ENCODE measurements at regions not wholly inside any gene's neighbourhood (a gene's known extent, or its start where the extent isn't known, plus 50 kb on each side); places are given as distances from the start of the nearest gene placed in this dataset.

DNA sequence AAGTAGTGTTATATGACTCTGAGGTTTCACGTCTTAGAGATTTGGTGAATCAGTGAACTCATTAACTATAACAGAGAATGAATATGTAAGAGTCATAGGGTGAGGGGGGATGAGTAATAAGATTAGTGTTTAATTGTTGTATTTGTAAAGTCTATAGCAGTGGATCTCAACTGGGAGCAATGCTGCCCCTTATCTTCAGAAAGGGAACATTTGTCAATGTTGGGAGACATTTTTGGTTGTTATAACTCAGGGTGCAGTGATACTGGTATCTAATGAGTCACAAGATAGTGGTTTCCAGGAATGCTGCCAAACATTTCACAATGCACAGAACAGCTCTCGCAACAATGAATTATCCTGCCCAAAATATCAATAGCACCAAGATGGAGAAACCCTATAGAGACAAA lies 1193.7 kb downstream of the GALC start:
- no peak overlapping the region for H3K27ac ChIP-seq (ENCODE audit: low read depth, low read length)
- H3K27me3 ChIP-seq (ENCODE audit: control insufficient read depth in 5 of 5, insufficient read depth in 4 of 5, low read length in 5 of 5), result no peaks in the 10 kb centered on the region
- H3K4me3 ChIP-seq (ENCODE audit: low read depth in 1 of 5, low read length in 5 of 5), result no peak overlapping the region
- no peaks in the 10 kb centered on the region for H3K9me3 ChIP-seq (ENCODE audit: control insufficient read depth in 5 of 5, low read length in 5 of 5)
- no peak overlapping the region for H3K9ac ChIP-seq (ENCODE audit: low read length in 5 of 5)
- H3K36me3 ChIP-seq (ENCODE audit: control insufficient read depth in 5 of 5, insufficient read depth in 5 of 5, low read length in 5 of 5), result no peaks in the 10 kb centered on the region
- peaks cover 0 to 6% (median 0%) of the 10 kb centered on the region in 5 donors for H3K4me1 ChIP-seq (ENCODE audit: control insufficient read depth in 5 of 5, insufficient read depth in 5 of 5, low read length in 5 of 5)

- H3K4me3 ChIP-seq (ENCODE audit: low read depth in 1 of 5, low read length in 5 of 5), result no peak overlapping the region
- H3K27me3 ChIP-seq (ENCODE audit: control insufficient read depth in 5 of 5, insufficient read depth in 4 of 5, low read length in 5 of 5), result no peaks in the 10 kb centered on the region
- peaks cover 0 to 6% (median 0%) of the 10 kb centered on the region in 5 donors for H3K4me1 ChIP-seq (ENCODE audit: control insufficient read depth in 5 of 5, insufficient read depth in 5 of 5, low read length in 5 of 5)
- H3K27ac ChIP-seq (ENCODE audit: low read depth, low read length), result no peak overlapping the region
- no peaks in the 10 kb centered on the region for H3K9me3 ChIP-seq (ENCODE audit: control insufficient read depth in 5 of 5, low read length in 5 of 5)
- H3K36me3 ChIP-seq (ENCODE audit: control insufficient read depth in 5 of 5, insufficient read depth in 5 of 5, low read length in 5 of 5), result no peaks in the 10 kb centered on the region
- no peak overlapping the region for H3K9ac ChIP-seq (ENCODE audit: low read length in 5 of 5)
Measured at GRCh38 chr14:86798330-86798729, 1194.7 kb downstream of the GALC start.

GRCh38 chr14:86797075-86797351 lies 1196.0 kb downstream of the GALC start:
- Histone ChIP-seq H3K4me3 (ENCODE audit: low read depth in 1 of 5, low read length in 5 of 5) (no peak overlapping the region), H3K36me3 (ENCODE audit: control insufficient read depth in 5 of 5, insufficient read depth in 5 of 5, low read length in 5 of 5) (no peaks in the 10 kb centered on the region), H3K27me3 (ENCODE audit: control insufficient read depth in 5 of 5, insufficient read depth in 4 of 5, low read length in 5 of 5) (no peaks in the 10 kb centered on the region), H3K4me1 (ENCODE audit: control insufficient read depth in 5 of 5, insufficient read depth in 5 of 5, low read length in 5 of 5) (peaks cover 0 to 6% (median 0%) of the 10 kb centered on the region in 5 donors), H3K27ac (ENCODE audit: low read depth, low read length) (no peak overlapping the region), H3K9ac (ENCODE audit: low read length in 5 of 5) (no peak overlapping the region), H3K9me3 (ENCODE audit: control insufficient read depth in 5 of 5, low read length in 5 of 5) (no peaks in the 10 kb centered on the region)

- no peaks in the 10 kb centered on the region for H3K27me3 ChIP-seq (ENCODE audit: control insufficient read depth in 5 of 5, insufficient read depth in 4 of 5, low read length in 5 of 5)
- H3K9me3 ChIP-seq (ENCODE audit: control insufficient read depth in 5 of 5, low read length in 5 of 5), result no peaks in the 10 kb centered on the region
- no peak overlapping the region for H3K27ac ChIP-seq (ENCODE audit: low read depth, low read length)
- no peaks in the 10 kb centered on the region for H3K36me3 ChIP-seq (ENCODE audit: control insufficient read depth in 5 of 5, insufficient read depth in 5 of 5, low read length in 5 of 5)
- no peak overlapping the region for H3K9ac ChIP-seq (ENCODE audit: low read length in 5 of 5)
- no peak overlapping the region for H3K4me3 ChIP-seq (ENCODE audit: low read depth in 1 of 5, low read length in 5 of 5)
- peaks cover 0 to 6% (median 0%) of the 10 kb centered on the region in 5 donors for H3K4me1 ChIP-seq (ENCODE audit: control insufficient read depth in 5 of 5, insufficient read depth in 5 of 5, low read length in 5 of 5)
Measured at GRCh38 chr14:86796221-86797074, 1196.5 kb downstream of the GALC start.

- Histone ChIP-seq H3K9ac (ENCODE audit: low read length in 5 of 5) (no peak overlapping the region), H3K4me1 (ENCODE audit: control insufficient read depth in 5 of 5, insufficient read depth in 5 of 5, low read length in 5 of 5) (peaks cover 0 to 5% (median 0%) of the 10 kb centered on the region in 5 donors), H3K9me3 (ENCODE audit: control insufficient read depth in 5 of 5, low read length in 5 of 5) (no peaks in the 10 kb centered on the region)
Measured at GRCh38 chr14:86794689-86795088, 1198.3 kb downstream of the GALC start.

GRCh38 chr14:86790408-86791364 lies 1202.3 kb downstream of the GALC start:
- no peak overlapping the region for H3K9ac ChIP-seq (ENCODE audit: low read length in 5 of 5)
- H3K9me3 ChIP-seq (ENCODE audit: control insufficient read depth in 5 of 5, low read length in 5 of 5), result no peaks in the 10 kb centered on the region
- no peaks in the 10 kb centered on the region for H3K36me3 ChIP-seq (ENCODE audit: control insufficient read depth in 5 of 5, insufficient read depth in 5 of 5, low read length in 5 of 5)
- H3K27ac ChIP-seq (ENCODE audit: low read depth, low read length), result no peak overlapping the region
- no peak overlapping the region for H3K4me3 ChIP-seq (ENCODE audit: low read depth in 1 of 5, low read length in 5 of 5)
- no peaks in the 10 kb centered on the region for H3K4me1 ChIP-seq (ENCODE audit: control insufficient read depth in 5 of 5, insufficient read depth in 5 of 5, low read length in 5 of 5)
- no peaks in the 10 kb centered on the region for H3K27me3 ChIP-seq (ENCODE audit: control insufficient read depth in 5 of 5, insufficient read depth in 4 of 5, low read length in 5 of 5)

More at GRCh38 chr14:86794689-86795088, 1198.3 kb downstream of the GALC start:
- no peak overlapping the region for H3K27ac ChIP-seq (ENCODE audit: low read depth, low read length)
- H3K27me3 ChIP-seq (ENCODE audit: control insufficient read depth in 5 of 5, insufficient read depth in 4 of 5, low read length in 5 of 5), result no peaks in the 10 kb centered on the region
- H3K4me3 ChIP-seq (ENCODE audit: low read depth in 1 of 5, low read length in 5 of 5), result no peak overlapping the region
- H3K36me3 ChIP-seq (ENCODE audit: control insufficient read depth in 5 of 5, insufficient read depth in 5 of 5, low read length in 5 of 5), result no peaks in the 10 kb centered on the region

GRCh38 chr14:86788224-86788623 lies 1204.8 kb downstream of the GALC start:
- no peaks in the 10 kb centered on the region for H3K4me1 ChIP-seq (ENCODE audit: control insufficient read depth in 5 of 5, insufficient read depth in 5 of 5, low read length in 5 of 5)
- no peak overlapping the region for H3K27ac ChIP-seq (ENCODE audit: low read depth, low read length)
- no peak overlapping the region for H3K4me3 ChIP-seq (ENCODE audit: low read depth in 1 of 5, low read length in 5 of 5)
- no peaks in the 10 kb centered on the region for H3K36me3 ChIP-seq (ENCODE audit: control insufficient read depth in 5 of 5, insufficient read depth in 5 of 5, low read length in 5 of 5)
- no peaks in the 10 kb centered on the region for H3K27me3 ChIP-seq (ENCODE audit: control insufficient read depth in 5 of 5, insufficient read depth in 4 of 5, low read length in 5 of 5)
- no peak overlapping the region for H3K9ac ChIP-seq (ENCODE audit: low read length in 5 of 5)
- no peaks in the 10 kb centered on the region for H3K9me3 ChIP-seq (ENCODE audit: control insufficient read depth in 5 of 5, low read length in 5 of 5)

GRCh38 chr14:86787717-86788116 lies 1205.3 kb downstream of the GALC start:
- no peaks in the 10 kb centered on the region for H3K4me1 ChIP-seq (ENCODE audit: control insufficient read depth in 5 of 5, insufficient read depth in 5 of 5, low read length in 5 of 5)
- H3K27me3 ChIP-seq (ENCODE audit: control insufficient read depth in 5 of 5, insufficient read depth in 4 of 5, low read length in 5 of 5), result no peaks in the 10 kb centered on the region
- no peak overlapping the region for H3K9ac ChIP-seq (ENCODE audit: low read length in 5 of 5)
- H3K36me3 ChIP-seq (ENCODE audit: control insufficient read depth in 5 of 5, insufficient read depth in 5 of 5, low read length in 5 of 5), result no peaks in the 10 kb centered on the region
- H3K4me3 ChIP-seq (ENCODE audit: low read depth in 1 of 5, low read length in 5 of 5), result no peak overlapping the region
- H3K9me3 ChIP-seq (ENCODE audit: control insufficient read depth in 5 of 5, low read length in 5 of 5), result no peaks in the 10 kb centered on the region
- H3K27ac ChIP-seq (ENCODE audit: low read depth, low read length), result no peak overlapping the region

DNA sequence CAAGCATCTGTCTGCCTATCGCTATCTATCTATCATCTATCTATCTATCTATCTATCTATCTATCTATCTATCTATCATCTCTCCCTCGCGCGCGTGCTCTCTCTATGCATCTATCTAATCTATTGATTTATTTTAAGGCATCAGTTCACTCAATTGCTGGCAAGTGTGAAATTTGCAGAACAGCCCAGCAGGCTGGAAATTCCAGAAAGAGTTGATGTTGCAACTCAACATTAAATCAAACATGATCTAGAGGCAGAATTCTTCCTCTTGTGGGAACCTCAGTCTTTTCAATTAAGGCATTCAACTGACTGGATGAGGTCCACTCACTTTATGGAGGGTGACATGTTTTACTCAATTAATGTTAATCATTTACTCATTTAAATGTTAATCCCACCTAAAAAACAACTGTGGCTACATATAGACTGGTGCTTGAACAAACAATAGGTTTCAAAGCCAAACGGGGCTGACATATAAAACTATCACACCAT lies 1210.8 kb downstream of the GALC start:
- H3K36me3 ChIP-seq (ENCODE audit: control insufficient read depth in 5 of 5, insufficient read depth in 5 of 5, low read length in 5 of 5), result no peaks in the 10 kb centered on the region
- H3K9ac ChIP-seq (ENCODE audit: low read length in 5 of 5), result no peak overlapping the region
- no peaks in the 10 kb centered on the region for H3K27me3 ChIP-seq (ENCODE audit: control insufficient read depth in 5 of 5, insufficient read depth in 4 of 5, low read length in 5 of 5)

More for the DNA sequence above, 1210.8 kb downstream of the GALC start:
- Histone ChIP-seq H3K9me3 (ENCODE audit: control insufficient read depth in 5 of 5, low read length in 5 of 5) (no peaks in the 10 kb centered on the region), H3K4me3 (ENCODE audit: low read depth in 1 of 5, low read length in 5 of 5) (no peak overlapping the region), H3K4me1 (ENCODE audit: control insufficient read depth in 5 of 5, insufficient read depth in 5 of 5, low read length in 5 of 5) (peaks cover 0 to 14% (median 0%) of the 10 kb centered on the region in 5 donors), H3K27ac (ENCODE audit: low read depth, low read length) (no peak overlapping the region)
